Panc1 (cell line): ENCODE measurements at regions not wholly inside any gene's neighbourhood (a gene's known extent, or its start where the extent isn't known, plus 50 kb on each side); places are given as distances from the start of the nearest gene placed in this dataset.

Experiments used
- ATAC-seq: fragments of 200-7000 bp; cut with Tn5 transposase; 2 replicates; pipeline ENCODE4 v1.9.1; 2020; ENCODE audit warnings: mild to moderate bottlenecking, moderate library complexity
- BruUV-seq: library from RNA; stranded (reverse); fragments of 400-500 nt; replicated peaks from 2 replicates; lab custom pipeline; 2021; lab: Mats Ljungman, UMichigan
- CTCF ChIA-PET: fragments of 300-600 bp; sonication (Branson Sonifier 250); formaldehyde crosslinking; loops from one replicate; lab custom pipeline; 2022; ENCODE audit warnings: antibody characterized with exemption; lab: Charles Lee
- POLR2A ChIA-PET: fragments of 300-600 bp; sonication (Branson Sonifier 250); formaldehyde crosslinking; loops from one replicate; lab custom pipeline; 2022; ENCODE audit warnings: antibody characterized with exemption; lab: Charles Lee
- DNase-seq: peaks from one replicate; pipeline ENCODE4 v3.0.0-alpha.2; 2010; ENCODE audit warnings: low read depth, low spot score
- H3K27ac ChIP-seq: 2 replicates; pipeline ENCODE4 v1.5.1; 2011; ENCODE audit warnings: mild to moderate bottlenecking, low read length, inconsistent platforms
- H3K27me3 ChIP-seq: fragments of 200-500 bp; sonication (Bioruptor generic); 2 replicates; pipeline ENCODE4 v1.6.0; 2014; ENCODE audit warnings: low read length, inconsistent platforms; ENCODE audit not compliant: control insufficient read depth, insufficient read depth
- H3K36me3 ChIP-seq: fragments of 200-500 bp; sonication (Bioruptor generic); 2 replicates; pipeline ENCODE4 v1.5.1; 2014; ENCODE audit warnings: inconsistent platforms, mild to moderate bottlenecking, low read length, moderate library complexity; ENCODE audit not compliant: control insufficient read depth, insufficient read depth
- H3K4me1 ChIP-seq: 2 replicates; pipeline ENCODE4 v1.5.1; 2011; ENCODE audit warnings: inconsistent platforms, mild to moderate bottlenecking, low read length, moderate library complexity; ENCODE audit not compliant: control insufficient read depth, insufficient read depth
- H3K4me3 ChIP-seq, 2 experiments: 2 replicates each; pipeline ENCODE4 v1.5.1; 2011 to 2012; ENCODE audit warnings: low read depth in 2 of 2, low read length in 2 of 2, mild to moderate bottlenecking in 2 of 2, inconsistent platforms in 1 of 2, moderate library complexity in 1 of 2
- H3K9me3 ChIP-seq: fragments of 200-500 bp; sonication (Bioruptor generic); 2 replicates; pipeline ENCODE4 v1.5.1; 2014; ENCODE audit warnings: low read depth, mild to moderate bottlenecking, inconsistent platforms, low read length, moderate library complexity; ENCODE audit not compliant: control insufficient read depth, insufficient read depth
- CTCF ChIP-seq: fragments of 450-650 bp; IDR thresholded peaks from 2 replicates; pipeline ENCODE4 v1.5.1; 2017; ENCODE audit warnings: mild to moderate bottlenecking
- POLR2AphosphoS5 ChIP-seq: IDR thresholded peaks from 2 replicates; pipeline ENCODE4 v1.6.1; 2012; ENCODE audit warnings: mild to moderate bottlenecking, low read depth, low read length, moderate library complexity
- REST ChIP-seq, 2 experiments: IDR thresholded peaks; 2 replicates each; pipeline ENCODE4 v1.6.1; 2011 to 2012; ENCODE audit warnings: low read depth in 2 of 2, control low read depth in 1 of 2, low read length in 1 of 2, mild to moderate bottlenecking in 1 of 2, moderate library complexity in 1 of 2; ENCODE audit not compliant: insufficient read depth in 1 of 2
- SIN3A ChIP-seq: IDR thresholded peaks from 2 replicates; pipeline ENCODE4 v1.6.1; 2012; ENCODE audit warnings: low read depth, mild to moderate bottlenecking, low read length, moderate library complexity, borderline replicate concordance; ENCODE audit not compliant: insufficient read depth
- TCF7L2 ChIP-seq: IDR thresholded peaks from 2 replicates; pipeline ENCODE4 v1.6.1; 2011; ENCODE audit warnings: mild to moderate bottlenecking, low read depth, low read length, inconsistent platforms
- in situ Hi-C: cut with HindIII; loops from 2 replicates; pipeline ENCODE4 v1.10.0; 2016; ENCODE audit warnings: low sequenced_read_pairs, low pct_unique_long_range_greater_than_20kb
- intact Hi-C: fragments of 100-400 bp; cut with micrococcal nuclease; formaldehyde crosslinking; loops from one replicate; pipeline ENCODE4 v1.10.0; 2022; ENCODE audit not compliant: unreplicated experiment

- DNase-seq (no peak), ATAC-seq (no peak)
- no peak for TF ChIP-seq CTCF
- no peak for TF ChIP-seq TCF7L2
- no peak for TF ChIP-seq REST (IDR thresholded peaks at IDR 0.05; ENCODE audit: insufficient read depth in 1 of 2, low read depth in 2 of 2, low read length in 1 of 2)
- TF ChIP-seq POLR2AphosphoS5: no peak
- intact Hi-C loops (no loop called here), in situ Hi-C loops (no loop called here)
- no TSS peak for BruUV-seq
- H3K36me3 ChIP-seq: no peaks in the 10 kb centered on the region
- H3K27ac ChIP-seq: no peak overlapping the region
- no peaks in the 10 kb centered on the region for H3K9me3 ChIP-seq
- no peak overlapping the region for H3K4me3 ChIP-seq
- ChIA-PET POLR2A (no interaction called here), CTCF (interaction anchor here (0.7 kb wide), 1 partner anchor 101 kb away, joined by 7 read pairs; no protein-coding TSS in a partner anchor)
- no peaks in the 10 kb centered on the region for H3K27me3 ChIP-seq
- H3K4me1 ChIP-seq: peaks cover 9% of the 10 kb centered on the region; the same call in 1 of the 2 replicates
Measured at GRCh38 chr14:51444353-51445000, 204.4 kb downstream of the TMX1 start.

GRCh38 chr14:51445001-51445390 lies 204.9 kb downstream of the TMX1 start:
- no peak overlapping the region for H3K27ac ChIP-seq
- DNase-seq (no peak), ATAC-seq (no peak)
- POLR2A ChIA-PET: no interaction called here
- intact Hi-C loops (no loop called here), in situ Hi-C loops (no loop called here)
- H3K36me3 ChIP-seq: no peaks in the 10 kb centered on the region
- H3K27me3 ChIP-seq: no peaks in the 10 kb centered on the region
- BruUV-seq: no TSS peak
- no peaks in the 10 kb centered on the region for H3K9me3 ChIP-seq
- H3K4me3 ChIP-seq: no peak overlapping the region
- CTCF ChIA-PET: no interaction called here
- peaks cover 9% of the 10 kb centered on the region; the same call in 1 of the 2 replicates for H3K4me1 ChIP-seq
- TF ChIP-seq SIN3A: no peak
- no peak for TF ChIP-seq CTCF
- no peak for TF ChIP-seq TCF7L2
- TF ChIP-seq POLR2AphosphoS5: no peak
- no peak for TF ChIP-seq REST (IDR thresholded peaks at IDR 0.05; ENCODE audit: insufficient read depth in 1 of 2, low read depth in 2 of 2, low read length in 1 of 2)
